PFSK-1 (cell line): ENCODE measurements at regions not wholly inside any gene's neighbourhood (a gene's known extent, or its start where the extent isn't known, plus 50 kb on each side); places are given as distances from the start of the nearest gene placed in this dataset.

Experiments used
- POLR2AphosphoS5 ChIP-seq: IDR thresholded peaks from 2 replicates; pipeline ENCODE4 v1.6.1; 2012; ENCODE audit warnings: low read depth, mild to moderate bottlenecking, control low read depth, low read length, moderate library complexity
- SIN3A ChIP-seq: IDR thresholded peaks from 2 replicates; pipeline ENCODE4 v1.6.1; 2012; ENCODE audit warnings: mild to moderate bottlenecking, low read length, moderate library complexity, borderline replicate concordance; ENCODE audit not compliant: insufficient read depth

GRCh38 chr10:124280916-124281315 lies 137.8 kb downstream of the OAT start:
- TF ChIP-seq SIN3A (no peak), POLR2AphosphoS5 (no peak)
